ENCODE measurements at regions not wholly inside any gene's neighbourhood (a gene's known extent, or its start where the extent isn't known, plus 50 kb on each side); places are given as distances from the start of the nearest gene placed in this dataset.

- H3K79me2 ChIP-seq (ENCODE audit: insufficient read depth, low read length) = no peaks in the 10 kb centered on the region
- peaks cover 5% of the 10 kb centered on the region for H3K9me3 Mint-ChIP-seq (ENCODE audit: unreplicated experiment)
- H2AFZ ChIP-seq (ENCODE audit: low read depth, low read length) = no peak overlapping the region
- no peak overlapping the region for H3K4me3 Mint-ChIP-seq (ENCODE audit: unreplicated experiment)
- H3K9me3 ChIP-seq (ENCODE audit: insufficient read depth, low read depth, low read length) = no peaks in the 10 kb centered on the region
- no peak for TF ChIP-seq EZH2 (IDR thresholded peaks at IDR 0.05; ENCODE audit: insufficient read depth, low read length)
- TF ChIP-seq CTCF (IDR thresholded peaks at IDR 0.05; ENCODE audit: insufficient read depth, low read depth, low read length) = no peak
- no peak overlapping the region for H3K27ac Mint-ChIP-seq (ENCODE audit: unreplicated experiment)
- no peaks in the 10 kb centered on the region for H3K36me3 ChIP-seq (ENCODE audit: insufficient read depth, low read length)
- H3K27ac ChIP-seq (ENCODE audit: low read depth, low read length) = no peak overlapping the region
- H4K20me1 ChIP-seq (ENCODE audit: insufficient read depth, low read length) = no peaks in the 10 kb centered on the region
- H3K9ac ChIP-seq (ENCODE audit: low read length) = no peak overlapping the region
- H3K27me3 ChIP-seq (ENCODE audit: insufficient read depth, low read length) = no peaks in the 10 kb centered on the region
- H3K4me3 ChIP-seq (ENCODE audit: insufficient read depth, low read depth, low read length) = no peak overlapping the region
- H3K4me2 ChIP-seq (ENCODE audit: low read length) = no peak overlapping the region
- DNase-seq (ENCODE audit: low read depth) = no peak
- no peaks in the 10 kb centered on the region for H3K4me1 Mint-ChIP-seq (ENCODE audit: low read depth, unreplicated experiment)
- FAIRE-seq = no peak
- H3K36me3 Mint-ChIP-seq (ENCODE audit: low read depth, unreplicated experiment) = no peaks in the 10 kb centered on the region
- H3K4me1 ChIP-seq (ENCODE audit: insufficient read depth, low read length) = no peaks in the 10 kb centered on the region
- H3K27me3 Mint-ChIP-seq (ENCODE audit: low read depth, unreplicated experiment) = no peaks in the 10 kb centered on the region
These were observed 254.5 kb downstream of the SLITRK6 start for GRCh38 chr13:85544756-85545155.

- H3K27me3 ChIP-seq (ENCODE audit: insufficient read depth, low read length) = no peaks in the 10 kb centered on the region
- FAIRE-seq = no peak
- no peak overlapping the region for H3K27ac Mint-ChIP-seq (ENCODE audit: unreplicated experiment)
These were observed 256.1 kb downstream of the SLITRK6 start for GRCh38 chr13:85543144-85543543.

More at GRCh38 chr13:85543144-85543543, 256.1 kb downstream of the SLITRK6 start:
- no peak overlapping the region for H3K9ac ChIP-seq (ENCODE audit: low read length)
- Mint-ChIP-seq H3K4me3 (ENCODE audit: unreplicated experiment) (no peak overlapping the region), H3K27me3 (ENCODE audit: low read depth, unreplicated experiment) (no peaks in the 10 kb centered on the region), H3K9me3 (ENCODE audit: unreplicated experiment) (no peaks in the 10 kb centered on the region), H3K4me1 (ENCODE audit: low read depth, unreplicated experiment) (no peaks in the 10 kb centered on the region), H3K36me3 (ENCODE audit: low read depth, unreplicated experiment) (no peaks in the 10 kb centered on the region)
- no peaks in the 10 kb centered on the region for H3K36me3 ChIP-seq (ENCODE audit: insufficient read depth, low read length)
- no peak for DNase-seq (ENCODE audit: low read depth)
- H3K4me3 ChIP-seq (ENCODE audit: insufficient read depth, low read depth, low read length) = no peak overlapping the region
- no peak overlapping the region for H2AFZ ChIP-seq (ENCODE audit: low read depth, low read length)
- H4K20me1 ChIP-seq (ENCODE audit: insufficient read depth, low read length) = no peaks in the 10 kb centered on the region
- no peak overlapping the region for H3K4me2 ChIP-seq (ENCODE audit: low read length)
- H3K79me2 ChIP-seq (ENCODE audit: insufficient read depth, low read length) = no peaks in the 10 kb centered on the region
- no peak overlapping the region for H3K27ac ChIP-seq (ENCODE audit: low read depth, low read length)
- H3K4me1 ChIP-seq (ENCODE audit: insufficient read depth, low read length) = no peaks in the 10 kb centered on the region
- no peak for TF ChIP-seq EZH2 (IDR thresholded peaks at IDR 0.05; ENCODE audit: insufficient read depth, low read length)
- no peak for TF ChIP-seq CTCF (IDR thresholded peaks at IDR 0.05; ENCODE audit: insufficient read depth, low read depth, low read length)
- H3K9me3 ChIP-seq (ENCODE audit: insufficient read depth, low read depth, low read length) = no peaks in the 10 kb centered on the region

Data from astrocyte (in vitro differentiated cells and primary cell).